ENCODE measurements at regions not wholly inside any gene's neighbourhood (a gene's known extent, or its start where the extent isn't known, plus 50 kb on each side); places are given as distances from the start of the nearest gene placed in this dataset.

- DNase-seq (ENCODE audit: low spot score) (peak; percentile 12), ATAC-seq (ENCODE audit: low read depth) (no peak)
- no peak overlapping the region for H3K4me3 ChIP-seq (ENCODE audit: severe bottlenecking)
Measured at GRCh38 chr15:98402486-98402885, 245.9 kb upstream of the IGF1R start.

GRCh38 chr15:98403169-98403568 is 245.2 kb upstream of the IGF1R start:
- Histone ChIP-seq H3K36me3 (ENCODE audit: low read depth) (no peaks in the 10 kb centered on the region), H3K27me3 (ENCODE audit: insufficient read depth, poor library complexity, severe bottlenecking) (no peaks in the 10 kb centered on the region), H3K4me1 (ENCODE audit: insufficient read depth, poor library complexity, severe bottlenecking) (no peaks in the 10 kb centered on the region), H3K27ac (ENCODE audit: poor library complexity, severe bottlenecking) (no peak overlapping the region), H3K9me3 (ENCODE audit: severe bottlenecking) (no peaks in the 10 kb centered on the region), H3K4me3 (ENCODE audit: severe bottlenecking) (no peak overlapping the region)
- no peak for ATAC-seq (ENCODE audit: low read depth)
- DNase-seq (ENCODE audit: low spot score): peak; percentile 30
- no peak for TF ChIP-seq CTCF (IDR thresholded peaks at IDR 0.05; ENCODE audit: poor library complexity, severe bottlenecking)

More at GRCh38 chr15:98402486-98402885, 245.9 kb upstream of the IGF1R start:
- TF ChIP-seq CTCF (IDR thresholded peaks at IDR 0.05; ENCODE audit: poor library complexity, severe bottlenecking): no peak
- H3K27ac ChIP-seq (ENCODE audit: poor library complexity, severe bottlenecking): no peak overlapping the region
- no peaks in the 10 kb centered on the region for H3K27me3 ChIP-seq (ENCODE audit: insufficient read depth, poor library complexity, severe bottlenecking)
- no peaks in the 10 kb centered on the region for H3K9me3 ChIP-seq (ENCODE audit: severe bottlenecking)
- no peaks in the 10 kb centered on the region for H3K36me3 ChIP-seq (ENCODE audit: low read depth)
- no peaks in the 10 kb centered on the region for H3K4me1 ChIP-seq (ENCODE audit: insufficient read depth, poor library complexity, severe bottlenecking)

DNA sequence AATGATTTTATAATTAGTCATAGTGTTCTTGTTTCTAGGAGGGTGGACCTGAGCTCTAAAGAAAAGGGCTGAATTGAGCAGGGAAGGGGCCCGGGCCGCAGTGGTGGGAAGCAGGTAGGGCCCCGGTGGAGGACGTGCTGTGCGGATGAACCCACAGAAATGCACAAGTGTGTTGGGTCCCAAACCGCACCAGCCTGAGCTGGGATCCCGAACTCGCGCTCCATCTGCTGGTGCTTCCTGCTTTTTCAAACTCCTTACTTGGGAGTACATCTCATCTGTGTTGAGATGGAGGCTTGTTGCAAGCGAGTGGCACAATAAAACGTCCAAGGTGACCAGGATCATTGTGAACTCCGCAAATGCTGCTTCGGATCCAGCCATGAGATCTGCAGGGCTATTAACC is 244.8 kb upstream of the IGF1R start:
- no peaks in the 10 kb centered on the region for H3K9me3 ChIP-seq (ENCODE audit: severe bottlenecking)
- H3K36me3 ChIP-seq (ENCODE audit: low read depth): no peaks in the 10 kb centered on the region
- no peak overlapping the region for H3K27ac ChIP-seq (ENCODE audit: poor library complexity, severe bottlenecking)
- no peak for DNase-seq (ENCODE audit: low spot score)
- TF ChIP-seq CTCF (IDR thresholded peaks at IDR 0.05; ENCODE audit: poor library complexity, severe bottlenecking): no peak
- H3K27me3 ChIP-seq (ENCODE audit: insufficient read depth, poor library complexity, severe bottlenecking): no peaks in the 10 kb centered on the region
- no peak for ATAC-seq (ENCODE audit: low read depth)
- no peaks in the 10 kb centered on the region for H3K4me1 ChIP-seq (ENCODE audit: insufficient read depth, poor library complexity, severe bottlenecking)
- no peak overlapping the region for H3K4me3 ChIP-seq (ENCODE audit: severe bottlenecking)

- H3K4me3 ChIP-seq (ENCODE audit: severe bottlenecking): no peak overlapping the region
- H3K27me3 ChIP-seq (ENCODE audit: insufficient read depth, poor library complexity, severe bottlenecking): no peaks in the 10 kb centered on the region
- DNase-seq (ENCODE audit: low spot score) (no peak), ATAC-seq (ENCODE audit: low read depth) (no peak)
- no peaks in the 10 kb centered on the region for H3K4me1 ChIP-seq (ENCODE audit: insufficient read depth, poor library complexity, severe bottlenecking)
- H3K27ac ChIP-seq (ENCODE audit: poor library complexity, severe bottlenecking): no peak overlapping the region
- TF ChIP-seq CTCF (IDR thresholded peaks at IDR 0.05; ENCODE audit: poor library complexity, severe bottlenecking): no peak
- H3K36me3 ChIP-seq (ENCODE audit: low read depth): no peaks in the 10 kb centered on the region
- H3K9me3 ChIP-seq (ENCODE audit: severe bottlenecking): no peaks in the 10 kb centered on the region
Measured at GRCh38 chr15:98405013-98405412, 243.3 kb upstream of the IGF1R start.

DNA sequence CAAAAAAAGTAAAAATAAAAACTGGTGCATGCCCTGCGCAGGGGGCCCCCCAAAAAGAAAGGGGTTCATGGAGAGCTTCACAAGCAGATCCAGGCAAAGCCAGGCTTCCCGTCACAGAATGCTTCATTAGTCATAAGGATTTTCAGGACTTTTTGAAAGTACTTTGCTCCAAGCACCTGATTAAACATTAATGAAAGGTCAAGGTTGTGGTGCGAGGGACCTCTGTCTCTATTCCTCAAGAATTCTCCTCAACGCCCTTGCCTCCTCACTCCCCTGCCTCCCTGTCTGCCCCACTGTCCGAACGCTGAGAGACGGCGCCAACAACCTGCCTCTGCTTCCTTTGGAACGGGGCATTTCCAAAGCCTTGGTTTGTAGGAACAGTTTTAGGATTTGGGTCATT is 240.1 kb upstream of the IGF1R start:
- ATAC-seq (ENCODE audit: low read depth): no peak
- no peak for TF ChIP-seq CTCF (IDR thresholded peaks at IDR 0.05; ENCODE audit: poor library complexity, severe bottlenecking)

More for the DNA sequence above, 240.1 kb upstream of the IGF1R start:
- Histone ChIP-seq H3K4me3 (ENCODE audit: severe bottlenecking) (no peak overlapping the region), H3K27ac (ENCODE audit: poor library complexity, severe bottlenecking) (no peak overlapping the region), H3K9me3 (ENCODE audit: severe bottlenecking) (no peaks in the 10 kb centered on the region), H3K4me1 (ENCODE audit: insufficient read depth, poor library complexity, severe bottlenecking) (no peaks in the 10 kb centered on the region), H3K27me3 (ENCODE audit: insufficient read depth, poor library complexity, severe bottlenecking) (no peaks in the 10 kb centered on the region), H3K36me3 (ENCODE audit: low read depth) (no peaks in the 10 kb centered on the region)
- DNase-seq (ENCODE audit: low spot score): no peak
